Amniotic stem cell (primary cell): ENCODE measurements at regions not wholly inside any gene's neighbourhood (a gene's known extent, or its start where the extent isn't known, plus 50 kb on each side); places are given as distances from the start of the nearest gene placed in this dataset.

Experiments
- DNase-seq: peaks from one replicate; lab custom pipeline; 2025; lab: John Stamatoyannopoulos, UW

DNA sequence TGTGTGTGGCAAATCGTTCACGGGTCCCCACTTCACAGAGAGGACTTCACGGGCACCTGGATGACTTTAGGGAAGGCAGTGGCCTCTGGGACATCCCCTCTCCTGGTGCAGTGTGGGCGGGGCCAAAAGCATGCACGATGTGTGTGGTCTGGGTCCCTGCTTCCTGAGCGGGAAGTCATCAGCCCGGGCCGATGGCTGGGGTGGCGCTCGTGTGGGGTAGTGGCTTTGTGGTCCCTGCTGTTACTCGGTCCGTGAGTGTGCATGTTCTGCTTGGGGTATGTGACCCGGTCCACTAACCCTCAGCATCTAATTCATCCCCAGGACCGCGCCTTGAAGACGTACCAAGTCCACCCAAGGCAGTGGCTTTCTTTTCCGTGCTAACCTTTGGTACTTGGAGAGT is 142.5 kb upstream of the RTL1 start:
- DNase-seq, result no peak

DNA sequence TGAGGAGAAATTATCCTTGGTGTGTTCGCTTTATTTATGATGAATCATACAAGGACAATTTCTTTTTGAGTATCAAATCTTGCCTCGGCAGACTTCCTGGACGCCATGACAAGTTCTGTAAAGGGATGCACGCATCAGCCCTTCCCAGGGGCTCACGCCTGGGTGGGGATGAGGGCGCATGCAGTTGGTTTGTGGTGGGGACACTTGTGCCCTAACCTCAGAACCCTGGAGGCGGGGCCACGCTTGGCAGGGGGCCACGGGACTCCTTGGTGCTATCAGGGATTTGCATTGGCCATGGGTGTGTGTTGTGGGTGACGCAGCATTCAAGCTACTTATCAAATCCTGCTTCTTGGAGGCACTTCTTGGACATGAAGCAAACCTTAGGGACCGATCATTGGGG is 143.8 kb upstream of the RTL1 start:
- DNase-seq, result no peak

DNA sequence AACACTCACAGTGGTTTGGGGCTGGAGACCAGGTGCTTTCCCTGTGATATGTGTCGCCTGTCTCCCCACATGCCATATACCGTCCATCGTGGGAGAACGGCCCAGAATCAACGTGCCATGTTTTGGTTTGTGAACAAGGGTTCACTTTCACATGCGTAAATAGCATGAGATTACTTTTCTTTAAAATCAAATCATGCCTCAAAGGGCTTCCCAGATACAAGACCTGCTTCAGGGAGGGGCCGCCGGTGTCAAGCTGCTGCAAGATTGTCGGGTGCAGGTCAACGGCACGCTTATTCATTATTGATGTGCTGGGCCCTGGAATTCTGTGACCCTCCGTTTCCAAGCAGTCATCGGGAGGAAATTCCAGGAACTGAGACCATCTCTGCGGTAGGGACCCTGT is 145.2 kb upstream of the RTL1 start:
- no peak for DNase-seq

DNA sequence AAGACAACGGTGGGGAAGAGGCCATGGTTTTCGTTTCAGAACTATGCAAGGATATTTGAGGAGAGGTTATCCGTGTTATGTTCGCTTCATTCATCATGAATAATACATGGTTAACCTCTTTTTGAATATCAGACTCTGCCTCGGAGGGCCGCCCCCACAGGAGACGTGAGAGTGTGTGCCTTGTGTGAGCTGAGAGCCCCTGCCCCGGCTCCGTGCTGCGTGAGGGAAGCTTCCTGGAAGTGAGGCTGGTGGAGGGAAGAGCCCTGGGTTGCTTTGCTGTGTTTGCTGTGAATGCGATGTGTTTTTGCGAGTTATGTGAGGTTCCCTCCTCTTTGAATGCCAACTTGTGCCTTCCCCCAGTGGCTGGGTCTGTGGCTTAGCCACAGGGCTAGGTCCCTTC is 146.0 kb upstream of the RTL1 start:
- DNase-seq, result no peak

DNA sequence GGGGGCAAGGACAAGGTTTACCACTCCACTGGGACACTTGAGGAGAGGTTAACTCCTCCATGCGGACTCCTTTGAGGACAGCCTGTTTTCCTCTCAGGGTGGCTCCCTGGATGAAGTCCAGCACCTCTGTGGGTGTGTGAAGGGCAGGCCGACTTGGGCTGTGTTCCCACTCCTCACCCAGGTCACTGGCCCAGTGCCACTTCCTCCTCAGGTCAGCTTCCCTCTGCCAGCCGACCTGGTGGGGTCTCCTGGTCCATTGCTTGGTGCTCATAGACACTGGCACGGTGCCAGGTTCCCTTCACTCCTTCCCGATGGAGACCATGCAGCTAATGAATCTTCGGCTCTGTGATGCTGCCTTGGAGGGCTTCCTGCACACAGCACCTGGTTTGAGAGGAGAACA is 146.4 kb upstream of the RTL1 start:
- no peak for DNase-seq

DNA sequence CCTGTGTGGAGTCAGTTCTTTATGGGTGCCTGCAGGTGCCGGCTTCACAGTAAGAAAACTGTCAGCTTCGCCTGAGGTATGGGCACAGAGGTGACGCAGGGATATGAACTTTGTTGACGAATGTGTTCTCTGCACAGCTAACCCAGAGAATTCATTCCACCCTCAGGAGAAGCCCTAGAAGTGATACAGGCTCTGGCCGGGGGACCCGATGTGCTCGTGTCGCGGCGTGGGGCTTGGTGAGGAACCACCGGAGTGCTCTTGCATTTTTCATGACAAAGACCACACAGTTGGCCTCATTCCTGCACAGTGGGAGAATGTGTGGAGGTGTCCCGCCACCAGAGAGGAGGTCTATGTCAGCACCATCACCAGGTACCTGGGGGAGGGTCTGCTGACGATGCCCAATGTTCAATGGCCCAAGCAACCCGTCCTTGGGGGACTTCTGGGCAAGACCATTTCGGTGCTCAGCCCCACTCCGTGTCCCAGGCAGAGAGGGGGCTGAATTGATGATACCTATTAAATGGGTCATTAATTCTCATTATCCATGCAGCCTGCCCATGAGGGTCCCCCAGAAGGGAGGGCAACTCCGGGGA is 147.5 kb upstream of the RTL1 start:
- DNase-seq, result no peak

DNA sequence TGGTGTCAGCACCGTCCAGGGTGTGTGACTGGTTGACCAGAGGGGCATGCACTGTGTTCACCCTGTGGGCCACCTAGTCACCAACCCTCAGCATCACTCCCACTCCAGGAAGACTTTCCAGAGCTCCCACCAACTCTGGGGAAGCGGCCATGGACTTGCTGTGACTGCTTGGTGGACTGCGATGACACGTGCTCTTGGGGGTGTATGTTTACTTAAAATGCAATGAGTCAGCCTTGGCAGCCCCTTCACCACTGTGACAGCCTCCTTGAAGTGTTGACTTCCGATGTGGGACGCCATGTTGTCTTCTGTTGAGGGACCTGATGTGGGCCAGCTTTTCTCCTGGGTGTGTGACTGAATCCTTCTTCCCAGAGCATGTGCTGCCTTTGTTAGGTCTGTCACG is 151.1 kb upstream of the RTL1 start:
- DNase-seq, result no peak

DNA sequence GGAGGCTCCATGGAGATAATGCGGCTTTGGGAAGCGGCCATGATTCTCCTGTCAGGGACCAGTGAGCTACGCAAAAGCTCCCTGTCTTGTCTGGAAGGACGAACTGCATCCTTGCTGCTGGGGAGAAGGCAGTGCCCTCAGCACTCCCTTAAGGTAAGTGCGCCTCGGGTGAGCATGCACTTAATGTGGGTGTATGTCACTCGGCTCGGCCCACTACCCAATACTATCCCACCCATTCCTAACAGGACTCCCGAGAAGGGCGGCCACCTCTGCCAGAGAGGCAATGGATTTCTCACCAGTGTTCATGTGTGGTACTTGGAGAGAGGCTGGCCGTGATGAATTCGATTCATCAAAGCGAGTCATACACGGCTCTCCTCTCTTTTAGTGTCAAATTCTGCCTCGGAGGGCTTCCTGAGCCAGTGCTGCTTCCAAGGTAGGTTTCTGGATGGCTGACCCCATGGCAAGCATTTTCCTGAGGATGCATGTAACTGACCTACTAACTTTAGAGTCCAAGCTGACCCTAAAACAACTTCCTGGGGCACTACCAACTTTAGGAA is 151.7 kb upstream of the RTL1 start:
- DNase-seq, result no peak

DNA sequence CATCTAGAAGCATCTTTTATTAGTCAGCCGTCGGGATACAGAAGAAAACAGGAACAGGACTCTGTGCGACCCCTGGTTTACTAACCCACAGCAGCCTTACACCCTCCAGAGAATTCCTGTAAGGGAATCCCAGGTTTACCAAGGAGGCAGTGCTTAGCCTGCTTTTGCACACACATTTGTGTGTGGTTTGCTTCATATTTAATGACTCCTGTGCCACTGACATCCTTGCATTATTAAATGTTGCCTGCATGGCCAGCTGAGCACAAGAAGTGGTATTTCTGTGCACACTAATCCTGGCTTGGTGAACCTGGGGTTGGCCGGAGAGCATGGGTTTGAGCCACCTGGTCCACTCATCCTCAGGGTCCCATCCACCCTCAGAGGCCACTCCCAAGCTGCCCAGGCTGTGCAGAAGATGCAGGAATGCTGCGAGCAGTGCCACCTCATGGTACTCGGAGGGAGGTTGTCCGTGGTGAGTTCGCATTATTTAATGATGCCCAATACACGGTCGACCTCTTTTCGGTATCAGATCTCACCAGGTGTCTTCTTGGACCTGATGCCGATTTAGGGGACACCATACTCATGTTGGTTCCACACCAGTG is 152.4 kb upstream of the RTL1 start:
- DNase-seq, result no peak

DNA sequence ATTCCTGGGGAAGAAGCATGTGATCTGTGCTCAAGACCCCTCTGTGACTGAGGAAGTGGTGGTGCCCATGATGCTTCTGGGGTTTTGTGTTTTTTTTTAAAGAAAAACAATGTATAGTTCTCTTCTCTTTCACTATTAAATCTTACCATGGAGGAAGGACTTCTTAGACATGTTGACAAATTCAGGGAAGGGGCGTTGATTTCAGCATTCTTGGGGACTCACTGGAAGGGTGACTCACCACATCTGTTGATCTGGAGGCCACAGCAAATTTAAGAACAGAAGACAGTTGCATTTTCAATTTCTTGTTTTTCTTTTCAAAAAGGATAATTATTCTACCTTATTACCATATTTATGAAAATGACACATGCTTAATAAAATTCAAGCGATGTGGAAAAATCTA is 152.9 kb upstream of the RTL1 start:
- DNase-seq, result no peak

DNA sequence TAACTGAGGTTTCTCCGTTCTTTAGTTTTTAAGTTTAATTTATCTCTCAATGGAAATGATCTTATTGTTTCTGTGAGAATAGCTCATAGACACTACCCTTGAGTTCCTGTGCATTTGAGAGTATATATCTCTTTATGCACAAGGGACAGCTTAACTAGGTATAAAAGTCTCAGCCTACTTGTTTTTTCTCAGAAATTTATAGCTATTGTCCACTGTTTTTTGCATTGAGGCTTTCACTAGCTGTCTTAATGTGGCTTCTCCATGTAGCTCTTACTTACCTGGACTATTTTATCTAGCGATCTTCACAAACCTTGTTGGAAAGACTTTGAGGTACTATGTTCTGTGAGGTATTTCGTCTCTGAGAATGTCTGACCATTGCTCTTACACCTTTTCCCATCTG is 153.9 kb upstream of the RTL1 start:
- no peak for DNase-seq

DNA sequence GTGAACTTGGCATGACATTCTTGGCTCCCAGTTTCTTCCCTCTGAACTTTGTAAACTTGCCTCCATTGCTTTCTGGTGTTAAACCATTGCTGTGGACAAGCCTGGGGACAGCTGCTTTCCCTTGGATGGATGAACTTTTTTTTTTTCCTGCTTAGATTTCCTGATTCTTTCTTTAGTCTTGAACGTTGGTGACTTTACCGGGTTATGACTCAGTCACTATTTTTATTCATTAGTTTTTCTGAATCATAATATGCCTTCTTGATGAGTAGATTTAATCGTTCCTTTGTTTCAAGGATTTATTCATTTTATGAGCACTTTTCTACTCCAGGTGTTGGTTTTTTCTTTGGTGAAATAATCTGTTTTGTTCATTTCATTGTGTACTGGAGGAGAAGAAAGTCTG is 155.0 kb upstream of the RTL1 start:
- DNase-seq, result no peak

DNA sequence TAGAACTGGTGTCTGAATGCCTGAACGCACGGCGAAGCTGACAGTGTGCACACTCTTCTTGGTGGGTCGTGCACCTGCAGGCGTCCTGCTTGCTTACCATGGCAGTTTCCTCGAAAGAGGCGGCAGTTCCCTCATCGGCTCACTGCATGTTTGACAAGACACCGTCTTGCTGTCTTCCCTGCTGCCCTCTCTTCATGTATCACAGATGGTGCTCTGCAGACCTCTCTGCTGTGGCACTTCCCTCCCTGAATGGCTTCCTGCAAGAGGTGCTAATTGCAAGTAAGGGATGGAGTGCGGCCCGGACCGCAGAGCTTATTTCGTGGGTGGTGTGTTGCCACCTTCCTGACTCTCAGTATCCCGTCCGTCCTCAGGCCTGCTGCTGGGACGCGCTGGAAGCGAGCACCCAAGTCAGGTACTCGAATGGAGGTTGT is 156.7 kb upstream of the RTL1 start:
- DNase-seq, result no peak

DNA sequence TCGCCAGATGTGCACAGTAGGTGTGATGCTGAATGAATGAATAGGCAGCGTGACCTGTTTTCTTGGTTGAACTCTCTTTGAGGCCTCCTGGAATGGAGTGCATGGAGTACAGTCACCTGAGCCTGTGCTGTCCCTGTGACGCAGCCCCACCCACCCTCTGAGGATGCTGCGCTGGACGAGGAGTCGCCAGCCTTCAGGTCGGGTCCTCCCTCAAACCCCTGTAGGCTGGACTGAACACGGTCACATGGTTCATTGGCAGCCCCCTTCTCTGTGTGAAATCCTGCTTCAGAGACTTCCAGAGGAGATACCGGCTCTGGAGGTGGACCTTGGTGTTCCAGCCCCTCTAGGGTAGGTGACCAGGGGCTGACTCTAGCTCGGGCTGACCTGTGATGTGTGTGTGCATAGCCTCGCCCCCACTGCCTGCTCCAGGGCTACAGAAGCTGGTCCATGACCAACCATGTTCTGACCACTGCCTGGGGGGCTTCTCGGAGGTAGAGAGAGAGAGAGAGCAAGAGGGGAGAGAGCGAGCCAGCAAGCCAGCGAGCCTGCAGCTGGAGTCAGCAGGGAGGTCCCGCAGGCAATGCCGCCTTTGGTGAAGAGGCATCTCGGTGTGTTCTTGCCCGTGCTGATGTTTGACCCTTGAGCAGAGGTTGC is 158.0 kb upstream of the RTL1 start:
- DNase-seq, result no peak

DNA sequence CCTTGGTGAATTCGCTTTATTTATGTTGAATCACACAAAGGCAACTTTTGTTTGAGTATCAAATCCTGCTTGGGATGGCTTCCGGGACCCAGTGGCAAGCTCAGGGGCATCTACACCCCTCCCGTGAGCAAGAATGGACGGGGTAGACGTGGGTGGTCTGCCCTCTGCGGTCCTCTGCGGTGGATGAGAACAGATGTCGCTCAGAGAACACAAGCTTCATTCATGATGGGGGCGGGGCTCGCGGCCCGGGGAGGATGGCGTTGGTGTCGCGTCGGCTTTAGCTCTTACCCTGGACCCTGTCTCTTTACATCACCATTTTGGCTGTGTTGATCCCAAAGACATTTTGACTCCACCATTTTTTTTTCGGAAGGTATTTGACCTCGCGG is 158.5 kb upstream of the RTL1 start:
- no peak for DNase-seq

DNA sequence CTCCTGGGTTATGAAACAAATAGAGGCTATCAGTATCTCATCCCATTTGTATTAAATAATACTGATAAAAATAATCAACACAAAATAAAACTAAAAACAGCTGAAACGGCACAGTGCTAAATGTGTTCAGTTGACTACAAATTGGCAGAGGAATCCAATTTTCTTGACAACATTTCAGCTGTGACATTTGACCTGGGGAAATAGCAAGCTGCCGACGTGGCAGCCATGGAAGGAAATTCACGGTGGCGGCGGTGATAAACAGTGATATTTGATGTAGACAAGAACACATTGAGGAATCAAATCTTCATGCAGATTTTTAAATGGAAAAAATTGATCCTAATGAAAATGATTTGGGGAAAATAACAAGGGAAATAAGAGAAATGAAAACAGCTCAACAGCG is 159.1 kb upstream of the RTL1 start:
- no peak for DNase-seq

DNA sequence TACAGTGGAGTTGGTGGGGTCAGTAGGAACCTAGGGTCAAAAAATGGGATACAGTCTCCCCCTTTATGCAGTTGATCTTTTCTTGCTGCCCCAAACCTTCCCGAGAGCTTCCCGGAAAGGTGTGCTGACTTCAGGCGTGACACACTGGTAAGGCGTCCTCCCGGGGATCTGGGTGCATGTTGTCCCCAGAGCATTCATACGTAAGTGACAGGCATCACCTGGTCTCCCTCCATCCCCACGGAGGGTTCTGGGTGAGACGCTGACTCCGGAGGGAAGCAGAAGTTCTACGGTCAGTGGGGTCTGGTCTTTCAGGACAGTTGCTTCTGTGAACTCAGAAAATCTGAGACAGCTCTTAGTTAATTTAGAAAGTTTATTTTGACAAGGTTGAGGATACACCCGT is 159.6 kb upstream of the RTL1 start:
- DNase-seq, result no peak

DNA sequence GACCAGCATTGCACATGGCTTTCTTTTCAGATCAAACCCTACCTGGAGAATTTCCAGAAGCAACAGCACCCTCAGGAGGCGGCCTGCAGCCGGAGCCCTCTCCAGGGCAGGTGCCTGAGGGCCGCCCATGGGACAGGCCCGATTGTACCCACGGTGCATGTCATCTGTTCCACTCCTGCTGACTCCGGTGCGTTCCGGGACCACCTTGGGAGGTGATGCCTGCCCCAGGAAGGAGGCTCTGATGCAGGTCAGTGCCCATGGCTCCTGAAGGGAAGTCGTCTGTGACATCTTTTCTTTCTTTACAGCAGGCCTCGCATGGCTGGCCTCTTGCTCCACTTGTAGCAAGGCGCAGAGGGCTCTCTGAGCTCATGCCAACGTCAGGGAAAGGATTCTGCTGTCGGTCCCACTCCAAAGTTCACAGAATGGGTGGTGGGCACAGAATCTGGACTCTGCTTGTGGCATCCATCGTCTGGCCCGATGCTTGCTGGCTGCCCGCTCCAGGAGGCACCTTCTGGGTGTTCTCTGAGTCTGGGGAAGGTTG is 160.7 kb upstream of the RTL1 start:
- no peak for DNase-seq

DNA sequence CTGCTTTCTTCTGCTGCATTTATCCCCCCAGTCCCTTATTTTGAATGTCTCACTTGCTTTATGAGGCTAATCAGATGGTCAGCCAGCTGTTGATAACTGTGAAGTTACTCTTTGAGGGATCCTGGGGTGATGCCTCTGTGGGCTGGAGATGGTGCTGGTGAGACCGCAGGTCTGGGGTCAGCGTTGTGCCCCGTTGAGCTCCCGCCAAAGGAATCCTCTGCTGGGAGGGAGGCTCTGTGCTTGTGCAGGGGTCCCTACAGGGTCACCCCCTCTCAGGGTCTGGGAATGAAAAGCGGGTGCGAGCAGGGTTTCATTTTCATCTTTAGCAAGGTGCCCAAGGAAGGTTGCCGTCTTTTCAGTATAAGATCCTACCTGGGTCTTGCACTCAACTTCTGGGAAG is 161.2 kb upstream of the RTL1 start:
- DNase-seq, result no peak

DNA sequence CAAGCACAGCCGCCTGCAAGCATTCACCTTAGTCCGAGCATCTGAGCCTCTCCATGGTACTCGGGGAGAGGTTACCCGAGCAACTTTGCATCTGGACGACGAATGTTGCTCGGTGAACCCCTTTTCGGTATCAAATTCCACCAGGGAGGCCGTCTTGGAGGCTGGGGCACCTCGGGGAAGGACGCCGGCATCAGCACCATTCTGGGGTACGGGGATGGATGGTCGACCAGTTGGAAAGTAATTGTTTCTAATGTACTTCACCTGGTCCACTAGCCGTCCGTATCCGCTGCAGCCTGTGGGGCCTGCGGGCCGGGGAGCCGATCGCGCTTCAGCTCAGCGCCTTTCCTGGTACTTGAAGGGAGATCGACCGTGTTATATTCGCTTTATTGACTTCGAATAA is 161.7 kb upstream of the RTL1 start:
- DNase-seq, result no peak

DNA sequence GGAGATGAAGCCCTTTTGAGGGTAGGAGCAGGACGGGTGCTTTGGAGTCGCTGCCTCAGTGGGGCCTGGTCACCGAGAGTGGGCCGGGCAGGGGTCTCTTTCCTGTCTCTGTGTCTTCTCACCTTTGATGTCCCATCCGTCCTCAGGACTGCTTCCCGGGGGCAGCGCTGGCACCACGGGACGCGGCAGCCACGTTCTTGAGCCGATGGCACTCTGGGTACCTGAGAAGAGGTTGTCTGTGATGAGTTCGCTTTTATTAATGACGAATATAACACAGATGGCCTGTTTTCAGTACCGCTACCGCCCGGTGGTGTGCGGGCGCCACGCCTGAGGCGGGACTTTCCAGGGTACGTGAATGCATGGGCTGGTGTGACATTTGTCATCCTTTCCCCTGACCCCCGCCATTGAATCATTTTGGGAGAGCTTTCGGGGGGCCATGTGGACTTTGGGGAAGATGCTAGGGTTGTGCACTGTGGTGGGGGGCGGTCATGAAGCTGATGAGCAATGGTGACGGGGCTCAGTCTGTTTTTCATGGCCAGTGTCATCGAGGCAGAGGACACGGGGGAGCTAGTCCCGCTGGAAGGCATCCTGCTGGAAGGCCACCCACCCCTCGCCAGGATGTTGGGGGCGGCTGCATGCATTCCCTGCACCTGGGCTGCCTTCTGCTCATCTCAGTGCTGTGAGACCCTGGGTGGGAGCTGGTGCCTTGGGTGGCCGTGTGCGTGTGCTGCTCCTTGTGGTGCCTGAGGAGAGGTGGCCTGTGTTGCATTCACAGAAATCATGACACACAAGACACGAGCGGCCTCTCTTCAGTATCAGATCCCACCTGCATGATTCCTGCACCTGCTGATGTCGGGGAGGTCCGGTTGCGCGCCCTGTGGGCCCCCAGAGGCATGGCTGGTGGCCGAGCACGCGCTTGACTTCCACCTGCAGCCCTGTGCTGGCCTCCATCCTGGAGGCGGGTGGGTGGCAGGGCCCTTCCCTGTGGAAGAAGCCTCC is 162.5 kb upstream of the RTL1 start:
- DNase-seq, result no peak

DNA sequence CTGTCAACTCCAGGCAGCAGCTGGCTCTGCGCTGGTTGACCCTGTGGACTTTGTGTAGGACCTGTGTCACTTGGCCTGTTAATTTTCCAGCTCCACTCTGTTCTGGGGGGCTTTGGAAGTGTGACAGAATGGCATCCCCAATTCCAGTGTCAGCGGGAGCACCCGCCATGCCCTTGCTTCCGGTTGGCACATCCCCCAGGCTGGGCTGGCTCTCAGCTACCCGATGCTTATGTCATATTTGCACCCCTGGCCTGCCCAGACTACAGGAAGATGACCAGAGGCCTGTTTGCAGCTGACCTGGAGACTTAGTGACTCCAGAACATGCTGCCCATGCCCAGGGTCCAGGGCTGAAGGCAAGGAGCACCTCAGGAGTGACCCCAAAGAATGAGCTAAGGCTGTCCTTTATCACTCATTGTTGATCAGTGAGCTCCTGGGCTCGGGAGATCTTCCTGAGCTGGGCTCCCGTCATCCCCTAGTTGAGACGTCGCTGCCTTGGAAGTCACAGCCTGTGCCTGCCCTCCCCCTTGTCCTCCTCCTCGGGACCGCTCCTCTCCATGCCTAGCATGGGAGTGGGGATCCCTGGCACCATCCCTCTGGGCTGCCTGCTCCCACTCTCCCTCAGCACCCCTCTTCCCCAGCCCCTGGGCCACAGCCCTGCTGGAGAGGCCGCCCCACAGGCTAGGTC is 163.4 kb upstream of the RTL1 start:
- no peak for DNase-seq
